K562 (cell line): ENCODE measurements at regions not wholly inside any gene's neighbourhood (a gene's known extent, or its start where the extent isn't known, plus 50 kb on each side); places are given as distances from the start of the nearest gene placed in this dataset.
A peak's percentile ranks its signal among the peaks of the same experiment; 100 is the strongest.
"Not testable (repeated sequence)": the region's sequence is repeated elsewhere in the genome, so short reads cannot be mapped to it uniquely, and the experiment has no call there.

Experiments used
- ATAC-seq: fragments of 200-7000 bp; cut with Tn5 transposase; 3 replicates; pipeline ENCODE4 v1.9.1; 2020; ENCODE audit warnings: moderate library complexity
- BruUV-seq: library from RNA; stranded (reverse); fragments of 400-500 nt; replicated peaks from 2 replicates; lab custom pipeline; 2021; lab: Mats Ljungman, UMichigan
- CTCF ChIA-PET: fragments of 300-600 bp; formaldehyde crosslinking; extraction: SDS; loops from one replicate; lab custom pipeline; 2021; ENCODE audit warnings: low intra/inter-chr PET ratio; lab: Yijun Ruan, JAX
- POLR2A ChIA-PET: fragments of 300-600, 350-650 bp; sonication (Branson Sonifier 250); formaldehyde crosslinking; extraction: SDS; loops from one replicate; lab custom pipeline; 2021; ENCODE audit warnings: antibody characterized with exemption, inconsistent platforms; lab: Yijun Ruan, JAX
- DNase-seq, 4 experiments: peaks; one replicate each; pipeline versions ENCODE4 v3.0.0 to v3.0.0-alpha.2; 2011 to 2018; ENCODE audit warnings: low spot score in 3 of 4, mixed read lengths in 3 of 4; ENCODE audit errors: extremely low read depth in 1 of 4
- FAIRE-seq: peaks from 2 replicates; lab custom pipeline; 2011; peaks lifted over from hg19 to GRCh38; lab: Jason Lieb, UNC
- H2AFZ ChIP-seq: 2 replicates; pipeline ENCODE4 v1.6.0; 2011; ENCODE audit warnings: low read depth, low read length, control low read depth, inconsistent platforms
- H3K27ac ChIP-seq: fragments of 200-600 bp; 3 replicates; pipeline ENCODE4 v1.8.0; 2011; ENCODE audit warnings: low read depth, mild to moderate bottlenecking, control low read depth, inconsistent platforms, low read length, moderate library complexity, mixed read lengths; ENCODE audit errors: extremely low read depth
- H3K27me3 ChIP-seq, 2 experiments: fragments of 300-600 bp in 1 of 2; 2 replicates in 1 of 2; 3 replicates in 1 of 2; pipeline versions ENCODE4 v1.6.0 to v1.8.0; 2011; ENCODE audit warnings: inconsistent platforms in 2 of 2, low read length in 2 of 2, mild to moderate bottlenecking in 1 of 2, mixed read lengths in 1 of 2, moderate library complexity in 1 of 2; ENCODE audit not compliant: control insufficient read depth in 2 of 2, insufficient read depth in 2 of 2
- H3K36me3 ChIP-seq: fragments of 300-600 bp; 3 replicates; pipeline ENCODE4 v1.8.0; 2011; ENCODE audit warnings: mild to moderate bottlenecking, low read length, inconsistent platforms; ENCODE audit not compliant: control insufficient read depth, insufficient read depth
- H3K4me1 ChIP-seq, 2 experiments: fragments of 200-600 bp in 1 of 2; replicated peaks in 1 of 2; 2 replicates in 1 of 2; 3 replicates in 1 of 2; pipeline versions ENCODE4 v1.5.1 to v1.8.0; 2011; ENCODE audit warnings: inconsistent platforms in 2 of 2, low read length in 2 of 2, mild to moderate bottlenecking in 1 of 2, mixed read lengths in 1 of 2, moderate library complexity in 1 of 2; ENCODE audit not compliant: control insufficient read depth in 2 of 2, insufficient read depth in 2 of 2
- H3K4me2 ChIP-seq: 2 replicates; pipeline ENCODE4 v1.6.1; 2011; ENCODE audit warnings: low read length, control low read depth, inconsistent platforms, mixed read lengths; ENCODE audit not compliant: insufficient read depth
- H3K4me3 ChIP-seq: fragments of 200-600 bp; sonication (generic), shearing (Covaris generic); 2 replicates; pipeline ENCODE4 v1.5.1; 2016; ENCODE audit warnings: control low read depth, inconsistent platforms
- H3K79me2 ChIP-seq: fragments of 200-600 bp; 3 replicates; pipeline ENCODE4 v1.8.0; 2011; ENCODE audit warnings: low read length, inconsistent platforms; ENCODE audit not compliant: control insufficient read depth, insufficient read depth
- H3K9ac ChIP-seq, 2 experiments: 2 replicates each; pipeline versions ENCODE4 v1.6.0 to v1.6.1; 2011; ENCODE audit warnings: low read depth in 2 of 2, low read length in 2 of 2, control low read depth in 1 of 2, inconsistent platforms in 1 of 2, mild to moderate bottlenecking in 1 of 2, mixed read lengths in 1 of 2; ENCODE audit not compliant: insufficient read depth in 1 of 2
- H3K9me1 ChIP-seq: one replicate; pipeline ENCODE4 v1.6.0; 2011; ENCODE audit warnings: inconsistent platforms, mild to moderate bottlenecking, low read length, moderate library complexity; ENCODE audit not compliant: control insufficient read depth, insufficient read depth
- H3K9me3 ChIP-seq: replicated peaks from 2 replicates; pipeline ENCODE4 v1.5.1; 2011; ENCODE audit warnings: low read depth, low read length, inconsistent platforms; ENCODE audit not compliant: control insufficient read depth, insufficient read depth
- H4K20me1 ChIP-seq: replicated peaks from 2 replicates; pipeline ENCODE4 v1.6.1; 2011; ENCODE audit warnings: low read length, inconsistent platforms, mixed read lengths; ENCODE audit not compliant: control insufficient read depth, insufficient read depth
- EHMT2 ChIP-seq: fragments of 450-650 bp; IDR thresholded peaks from 2 replicates; pipeline ENCODE4 v1.6.1; 2018; ENCODE audit warnings: antibody characterized with exemption
- FUS ChIP-seq: fragments of 200-400 bp; formaldehyde crosslinking; optimal IDR thresholded peaks from 2 replicates; pipeline ENCODE3; 2017; ENCODE audit warnings: low read depth, low read length
- GATAD2B ChIP-seq: fragments of 450-650 bp; IDR thresholded peaks from 2 replicates; pipeline ENCODE4 v1.6.1; 2017; ENCODE audit warnings: mild to moderate bottlenecking, borderline replicate concordance
- LCOR ChIP-seq: sonication (generic); formaldehyde crosslinking; IDR thresholded peaks from 2 replicates; pipeline ENCODE4 v1.8.0; 2022; ENCODE audit warnings: mild to moderate bottlenecking, missing genetic modification reagents
- NCOA2 ChIP-seq, 2 experiments: fragments of 450-650 bp; IDR thresholded peaks; 2 replicates each; pipeline ENCODE4 v1.6.1; 2018; ENCODE audit warnings: mild to moderate bottlenecking in 2 of 2, moderate library complexity in 1 of 2; ENCODE audit not compliant: partially characterized antibody in 2 of 2
- POLR2B ChIP-seq: fragments of 450-650 bp; IDR thresholded peaks from 2 replicates; pipeline ENCODE4 v1.6.1; 2018; ENCODE audit warnings: low read depth; ENCODE audit not compliant: partially characterized antibody
- TBL1XR1 ChIP-seq, 2 experiments: IDR thresholded peaks; 2 replicates each; pipeline ENCODE4 v1.6.1; 2012; ENCODE audit warnings: improper control_type of control experiment in 2 of 2, low read length in 2 of 2, mild to moderate bottlenecking in 1 of 2
- TRIM24 ChIP-seq, 2 experiments: fragments of 450-650 bp; IDR thresholded peaks; 2 replicates each; pipeline ENCODE4 v1.6.1; 2016
- XRCC3 ChIP-seq: fragments of 450-650 bp; IDR thresholded peaks from 2 replicates; pipeline ENCODE4 v1.6.1; 2017; ENCODE audit warnings: mild to moderate bottlenecking, moderate library complexity
- ZNF184 ChIP-seq: sonication (generic); formaldehyde crosslinking; IDR thresholded peaks from 2 replicates; pipeline ENCODE4 v1.5.0; 2020; ENCODE audit warnings: missing genetic modification reagents
- ZNF232 ChIP-seq: sonication (generic); formaldehyde crosslinking; IDR thresholded peaks from 2 replicates; pipeline ENCODE4 v1.8.0; 2022; ENCODE audit warnings: mild to moderate bottlenecking, missing genetic modification reagents
- ZNF766 ChIP-seq: fragments of 200-800 bp; sonication (Bioruptor generic); conservative IDR thresholded peaks from 2 replicates; pipeline ENCODE4 v1.6.1; 2016; ENCODE audit warnings: missing genetic modification characterization, missing compliant biosample characterization
- WGBS: fragments of 100-300 bp; shearing (Covaris generic); methylation state at CpG from one replicate; pipeline ENCODE4 v1.1.6; 2016; ENCODE audit warnings: low coverage, mixed read lengths; ENCODE audit not compliant: insufficient coverage; ENCODE audit errors: missing lambda C conversion rate; 5-methylcytosine and 5-hydroxymethylcytosine counted together
- in situ Hi-C: fragments of 300-500 bp; cut with MboI; formaldehyde crosslinking; loops from 4 replicates; pipeline ENCODE4 v1.15.0; 2018; ENCODE audit warnings: inconsistent platforms, mixed read lengths
- intact Hi-C: fragments of 100-400 bp; cut with micrococcal nuclease; formaldehyde crosslinking; loops from 2 replicates; pipeline ENCODE4 v1.14.2; 2022
- TF ChIP-seq, protein P1 (sequence below): fragments of 450-650 bp; IDR thresholded peaks from 2 replicates; pipeline ENCODE4 v1.6.1; 2014; ENCODE audit warnings: low read depth, mild to moderate bottlenecking, moderate library complexity, borderline replicate concordance
- TF ChIP-seq, protein P2 (sequence below): IDR thresholded peaks from 3 replicates; pipeline ENCODE4 v1.6.1; 2011; ENCODE audit warnings: borderline replicate concordance, mild to moderate bottlenecking, moderate library complexity; ENCODE audit not compliant: insufficient read length; ENCODE audit errors: extremely low read depth

DNA sequence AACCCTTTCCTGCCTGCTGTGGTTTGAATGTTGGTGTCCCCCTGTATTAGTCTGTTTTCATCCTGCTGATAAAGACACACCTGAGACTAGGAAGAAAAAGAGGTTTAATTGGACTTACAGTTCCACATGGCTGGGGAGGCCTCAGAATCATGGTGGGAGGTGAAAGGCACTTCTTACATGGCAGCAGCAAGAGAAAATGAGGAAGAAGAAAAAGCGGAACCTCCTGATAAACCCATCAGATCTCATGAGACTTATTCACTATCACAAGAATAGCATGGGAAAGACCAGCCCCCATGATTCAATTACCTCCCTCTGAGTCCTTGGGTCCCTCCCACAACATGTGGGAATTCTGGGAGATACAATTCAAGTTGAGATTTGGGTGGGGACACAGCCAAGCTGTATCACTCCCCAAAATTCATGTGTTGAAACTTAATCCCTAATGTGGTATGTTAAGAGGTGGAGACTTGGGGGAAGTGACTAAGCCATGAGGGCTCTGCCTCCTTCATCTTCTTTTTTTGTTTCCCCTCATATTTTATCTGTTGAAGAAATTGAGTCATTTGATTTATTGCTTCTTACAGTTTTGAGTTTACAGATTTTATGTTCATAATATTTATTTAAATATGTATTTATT is 64.9 kb upstream of the SYNCRIP start:
- not testable (repeated sequence) for BruUV-seq, DNase-seq

DNA sequence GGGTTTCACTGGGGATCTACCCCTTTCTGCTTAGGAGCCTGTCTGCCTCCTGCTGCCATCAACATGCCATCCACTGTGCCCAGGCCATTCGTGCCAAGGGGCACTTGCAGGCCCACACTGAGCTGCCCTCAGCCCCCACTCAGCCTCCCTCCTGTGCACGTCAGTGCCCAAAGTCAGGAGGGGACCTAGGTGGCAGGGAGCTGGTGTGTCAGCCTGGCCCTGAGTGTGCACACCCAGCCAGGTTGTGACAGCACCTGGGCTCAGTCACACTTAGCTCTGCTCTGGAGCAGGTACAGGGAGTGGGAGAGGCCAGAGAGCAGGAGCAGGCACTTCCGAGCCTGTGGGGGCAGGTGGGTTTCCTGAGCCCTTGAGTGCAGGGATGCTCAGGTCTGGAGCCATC is 63.6 kb upstream of the SYNCRIP start:
- H3K9ac ChIP-seq, result no peak overlapping the region
- 0% methylated on average over 3 of the region's 3 CpGs for WGBS
- H3K79me2 ChIP-seq, result no peaks in the 10 kb centered on the region
- no peaks in the 10 kb centered on the region for H3K36me3 ChIP-seq
- peaks cover 0 to 2% of the 10 kb centered on the region in 2 experiments; a peak in 1 of 5 replicates for H3K27me3 ChIP-seq
- in situ Hi-C loops (no loop called here), intact Hi-C loops (no loop called here)
- H3K4me1 ChIP-seq, result no peaks in the 10 kb centered on the region
- H3K9me3 ChIP-seq, result no peaks in the 10 kb centered on the region
- no TSS peak for BruUV-seq
- H3K4me2 ChIP-seq, result no peak overlapping the region
- no peak overlapping the region for H3K4me3 ChIP-seq
- H4K20me1 ChIP-seq, result no peaks in the 10 kb centered on the region
- no peak for DNase-seq
- no peak overlapping the region for H2AFZ ChIP-seq
- POLR2A ChIA-PET, result no interaction called here
- CTCF ChIA-PET, result no interaction called here
- no peak for FAIRE-seq
- no peaks in the 10 kb centered on the region for H3K9me1 ChIP-seq
- no peak overlapping the region for H3K27ac ChIP-seq
- ATAC-seq, result no peak
- TF ChIP-seq, protein P1, sequence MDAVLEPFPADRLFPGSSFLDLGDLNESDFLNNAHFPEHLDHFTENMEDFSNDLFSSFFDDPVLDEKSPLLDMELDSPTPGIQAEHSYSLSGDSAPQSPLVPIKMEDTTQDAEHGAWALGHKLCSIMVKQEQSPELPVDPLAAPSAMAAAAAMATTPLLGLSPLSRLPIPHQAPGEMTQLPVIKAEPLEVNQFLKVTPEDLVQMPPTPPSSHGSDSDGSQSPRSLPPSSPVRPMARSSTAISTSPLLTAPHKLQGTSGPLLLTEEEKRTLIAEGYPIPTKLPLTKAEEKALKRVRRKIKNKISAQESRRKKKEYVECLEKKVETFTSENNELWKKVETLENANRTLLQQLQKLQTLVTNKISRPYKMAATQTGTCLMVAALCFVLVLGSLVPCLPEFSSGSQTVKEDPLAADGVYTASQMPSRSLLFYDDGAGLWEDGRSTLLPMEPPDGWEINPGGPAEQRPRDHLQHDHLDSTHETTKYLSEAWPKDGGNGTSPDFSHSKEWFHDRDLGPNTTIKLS, result no peak
- TF ChIP-seq XRCC3 (no peak), ZNF184 (CRISPR knock-in tag) (no peak), POLR2B (no peak), LCOR (no peak), NCOA2 (IDR thresholded peaks at IDR 0.05; ENCODE audit: partially characterized antibody in 2 of 2) (no peak), TBL1XR1 (IDR thresholded peaks at IDR 0.05; ENCODE audit: low read length in 2 of 2) (no peak), GATAD2B (no peak), ZNF232 (CRISPR knock-in tag) (no peak), FUS (no peak)
- TF ChIP-seq, protein P2, sequence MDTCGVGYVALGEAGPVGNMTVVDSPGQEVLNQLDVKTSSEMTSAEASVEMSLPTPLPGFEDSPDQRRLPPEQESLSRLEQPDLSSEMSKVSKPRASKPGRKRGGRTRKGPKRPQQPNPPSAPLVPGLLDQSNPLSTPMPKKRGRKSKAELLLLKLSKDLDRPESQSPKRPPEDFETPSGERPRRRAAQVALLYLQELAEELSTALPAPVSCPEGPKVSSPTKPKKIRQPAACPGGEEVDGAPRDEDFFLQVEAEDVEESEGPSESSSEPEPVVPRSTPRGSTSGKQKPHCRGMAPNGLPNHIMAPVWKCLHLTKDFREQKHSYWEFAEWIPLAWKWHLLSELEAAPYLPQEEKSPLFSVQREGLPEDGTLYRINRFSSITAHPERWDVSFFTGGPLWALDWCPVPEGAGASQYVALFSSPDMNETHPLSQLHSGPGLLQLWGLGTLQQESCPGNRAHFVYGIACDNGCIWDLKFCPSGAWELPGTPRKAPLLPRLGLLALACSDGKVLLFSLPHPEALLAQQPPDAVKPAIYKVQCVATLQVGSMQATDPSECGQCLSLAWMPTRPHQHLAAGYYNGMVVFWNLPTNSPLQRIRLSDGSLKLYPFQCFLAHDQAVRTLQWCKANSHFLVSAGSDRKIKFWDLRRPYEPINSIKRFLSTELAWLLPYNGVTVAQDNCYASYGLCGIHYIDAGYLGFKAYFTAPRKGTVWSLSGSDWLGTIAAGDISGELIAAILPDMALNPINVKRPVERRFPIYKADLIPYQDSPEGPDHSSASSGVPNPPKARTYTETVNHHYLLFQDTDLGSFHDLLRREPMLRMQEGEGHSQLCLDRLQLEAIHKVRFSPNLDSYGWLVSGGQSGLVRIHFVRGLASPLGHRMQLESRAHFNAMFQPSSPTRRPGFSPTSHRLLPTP, result no peak

More for the DNA sequence above, 64.9 kb upstream of the SYNCRIP start:
- H3K9ac ChIP-seq, H3K79me2 ChIP-seq, H3K4me1 ChIP-seq, FAIRE-seq, POLR2A ChIA-PET, H3K27me3 ChIP-seq, H3K4me2 ChIP-seq, ATAC-seq, H3K9me3 ChIP-seq, H3K27ac ChIP-seq, in situ Hi-C loops, intact Hi-C loops, H3K4me3 ChIP-seq, CTCF ChIA-PET, H3K9me1 ChIP-seq, H4K20me1 ChIP-seq, H3K36me3 ChIP-seq, H2AFZ ChIP-seq: not testable (repeated sequence)
- TF ChIP-seq EHMT2, result peak; percentile 44; the same call in 1 of the 2 replicates
- TF ChIP-seq ZNF766, result peak; percentile 93
- TF ChIP-seq TRIM24 (IDR thresholded peaks at IDR 0.05), result peak in 1 of 2 experiments; percentile 34; a peak in 2 of 4 replicates
- 13% methylated on average over 1 of the region's 1 CpG for WGBS
